Lower leg skin (tissue), 4 donors: ENCODE measurements at regions not wholly inside any gene's neighbourhood (a gene's known extent, or its start where the extent isn't known, plus 50 kb on each side); places are given as distances from the start of the nearest gene placed in this dataset.

Experiments used
- DNase-seq, 2 donors: peaks; one replicate each; pipeline ENCODE4 v3.0.0-alpha.2; 2019; ENCODE audit warnings: low spot score in 2 of 2
- H3K4me3 ChIP-seq: fragments of 200-600 bp; sonication (generic); 2 replicates; pipeline ENCODE4 v1.5.1; 2017; ENCODE audit warnings: mild to moderate bottlenecking, low read depth; ENCODE audit not compliant: poor library complexity, severe bottlenecking
- POLR2A ChIP-seq, 2 donors: fragments of 450-650 bp; IDR thresholded peaks; one replicate each; pipeline ENCODE4 v1.6.1; 2016 to 2017; ENCODE audit warnings: antibody characterized with exemption in 2 of 2, mild to moderate bottlenecking in 1 of 2, moderate library complexity in 1 of 2
- WGBS, 2 donors: methylation state at CpG; one replicate each; pipeline ENCODE4 v1.1.5; 2018; 5-methylcytosine and 5-hydroxymethylcytosine counted together
- intact Hi-C: fragments of 100-400 bp; cut with DNase I; formaldehyde crosslinking; loops from one replicate; pipeline ENCODE4 v1.15.0; 2023; ENCODE audit warnings: low total_unique reads
- TF ChIP-seq, protein P1 (sequence below), 3 donors: fragments of 450-650 bp; IDR thresholded peaks; one replicate each; pipeline ENCODE4 v1.5.1; 2016; ENCODE audit warnings: antibody characterized with exemption in 3 of 3, mild to moderate bottlenecking in 3 of 3, moderate library complexity in 2 of 3

DNA sequence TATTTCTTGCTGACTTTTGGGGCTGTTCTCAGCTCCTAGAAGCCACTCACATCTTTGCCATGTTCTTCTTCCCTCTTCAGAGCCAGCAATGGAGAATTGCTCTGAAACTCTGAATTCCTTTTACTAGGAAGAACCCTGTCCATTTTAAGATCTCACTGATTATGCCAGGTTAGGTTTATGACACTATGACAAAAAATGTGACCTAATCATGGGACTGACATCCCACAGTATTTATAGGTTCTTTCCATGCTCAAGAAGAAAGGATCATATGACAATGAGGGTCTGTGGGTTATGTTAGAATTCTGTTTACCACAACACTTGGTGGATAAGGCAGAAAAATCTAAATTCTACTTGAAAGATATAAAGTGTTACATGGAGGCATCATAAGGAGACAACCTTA is 263.3 kb upstream of the CITED2 start:
- intact Hi-C loops, result no loop called here
- no peak for DNase-seq
- no peak for TF ChIP-seq POLR2A (IDR thresholded peaks at IDR 0.05)
- H3K4me3 ChIP-seq, result no peak overlapping the region

GRCh38 chr6:139636391-139636790 is 261.9 kb upstream of the CITED2 start:
- intact Hi-C loops, result no loop called here
- TF ChIP-seq, protein P1, sequence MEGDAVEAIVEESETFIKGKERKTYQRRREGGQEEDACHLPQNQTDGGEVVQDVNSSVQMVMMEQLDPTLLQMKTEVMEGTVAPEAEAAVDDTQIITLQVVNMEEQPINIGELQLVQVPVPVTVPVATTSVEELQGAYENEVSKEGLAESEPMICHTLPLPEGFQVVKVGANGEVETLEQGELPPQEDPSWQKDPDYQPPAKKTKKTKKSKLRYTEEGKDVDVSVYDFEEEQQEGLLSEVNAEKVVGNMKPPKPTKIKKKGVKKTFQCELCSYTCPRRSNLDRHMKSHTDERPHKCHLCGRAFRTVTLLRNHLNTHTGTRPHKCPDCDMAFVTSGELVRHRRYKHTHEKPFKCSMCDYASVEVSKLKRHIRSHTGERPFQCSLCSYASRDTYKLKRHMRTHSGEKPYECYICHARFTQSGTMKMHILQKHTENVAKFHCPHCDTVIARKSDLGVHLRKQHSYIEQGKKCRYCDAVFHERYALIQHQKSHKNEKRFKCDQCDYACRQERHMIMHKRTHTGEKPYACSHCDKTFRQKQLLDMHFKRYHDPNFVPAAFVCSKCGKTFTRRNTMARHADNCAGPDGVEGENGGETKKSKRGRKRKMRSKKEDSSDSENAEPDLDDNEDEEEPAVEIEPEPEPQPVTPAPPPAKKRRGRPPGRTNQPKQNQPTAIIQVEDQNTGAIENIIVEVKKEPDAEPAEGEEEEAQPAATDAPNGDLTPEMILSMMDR (IDR thresholded peaks at IDR 0.05), result no peak
- TF ChIP-seq POLR2A (IDR thresholded peaks at IDR 0.05), result no peak
- no peak overlapping the region for H3K4me3 ChIP-seq
- WGBS, 2 donors, result 82% methylated on average over 1 of the region's 1 CpG
- DNase-seq, result no peak

GRCh38 chr6:139635401-139636130 is 261.1 kb upstream of the CITED2 start:
- TF ChIP-seq, protein P1 (IDR thresholded peaks at IDR 0.05), result no peak
- no peak for TF ChIP-seq POLR2A (IDR thresholded peaks at IDR 0.05)
- intact Hi-C loops, result no loop called here
- DNase-seq, result no peak
- 38 to 58% methylated on average over 8 of the region's 8 CpGs for WGBS, 2 donors
- H3K4me3 ChIP-seq, result no peak overlapping the region

DNA sequence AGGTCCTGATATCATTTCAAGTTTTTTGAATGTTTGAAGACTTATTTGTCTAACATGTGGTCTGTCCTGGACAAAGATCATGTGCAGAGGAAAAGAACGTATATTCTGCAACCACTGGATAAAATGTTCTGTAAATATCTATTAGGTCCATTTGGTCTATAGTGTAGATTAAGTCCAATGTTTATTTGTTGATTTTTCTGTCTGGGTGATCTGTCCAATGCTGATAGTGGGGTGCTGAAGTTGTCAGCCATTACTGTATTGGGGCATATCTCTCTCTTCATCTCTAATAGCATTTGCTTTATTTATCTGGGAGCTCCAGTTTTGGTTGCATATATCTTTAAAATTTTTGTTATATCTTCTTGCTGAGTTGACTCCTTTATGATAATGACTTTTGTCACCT is 258.4 kb upstream of the CITED2 start:
- WGBS, 2 donors, result 81 to 87% methylated on average over 1 of the region's 1 CpG
- intact Hi-C loops, result no loop called here
- DNase-seq, result no peak
- TF ChIP-seq, protein P1 (IDR thresholded peaks at IDR 0.05), result no peak
- no peak overlapping the region for H3K4me3 ChIP-seq

DNA sequence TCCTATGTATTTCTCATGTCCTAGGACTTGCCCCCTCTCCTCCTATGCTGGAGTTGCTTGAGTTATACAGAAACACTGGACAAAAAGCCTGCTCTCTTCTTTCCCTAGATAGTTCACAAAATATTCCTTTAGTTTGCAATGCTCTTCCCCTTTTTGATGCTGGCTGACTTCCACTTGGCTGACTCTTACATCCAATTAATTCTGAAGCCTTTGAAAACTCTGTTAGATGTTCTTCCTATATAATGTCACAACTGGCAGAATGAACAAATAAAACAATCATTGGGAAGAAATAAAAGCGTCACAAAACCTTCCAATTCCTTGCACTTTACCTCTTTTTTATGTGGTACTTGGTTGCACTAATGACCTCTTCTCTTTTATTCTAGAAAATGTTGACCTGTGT is 253.8 kb upstream of the CITED2 start:
- WGBS, 2 donors, result 33 to 36% methylated on average over 1 of the region's 1 CpG
- intact Hi-C loops, result no loop called here
- DNase-seq, result no peak
- H3K4me3 ChIP-seq, result no peak overlapping the region
- no peak for TF ChIP-seq POLR2A (IDR thresholded peaks at IDR 0.05)
- TF ChIP-seq, protein P1 (IDR thresholded peaks at IDR 0.05), result no peak

DNA sequence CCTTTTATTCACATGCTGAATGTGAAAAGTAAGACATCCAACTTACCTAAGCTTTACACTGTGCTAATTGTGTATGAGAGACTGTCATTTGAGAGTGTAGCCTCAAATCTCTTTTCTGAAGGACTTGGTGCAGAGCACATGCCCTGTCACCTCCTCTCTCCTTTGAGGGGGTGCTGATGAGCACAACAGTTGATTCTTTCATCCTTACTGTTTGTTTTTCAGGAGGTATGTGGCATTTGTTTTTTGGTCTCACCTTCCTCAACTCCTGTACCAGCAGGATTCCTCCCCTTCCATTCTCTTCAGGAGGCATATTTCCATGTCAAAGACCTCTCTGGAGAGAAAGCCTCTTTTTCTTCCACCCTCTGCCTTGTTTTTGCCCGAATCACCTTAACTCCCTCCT is 252.6 kb upstream of the CITED2 start:
- TF ChIP-seq POLR2A (IDR thresholded peaks at IDR 0.05), result no peak
- TF ChIP-seq, protein P1 (IDR thresholded peaks at IDR 0.05), result no peak
- DNase-seq, result no peak
- intact Hi-C loops, result no loop called here
- H3K4me3 ChIP-seq, result no peak overlapping the region
- WGBS, 2 donors, result 68 to 73% methylated on average over 1 of the region's 1 CpG
